ENCODE measurements at regions not wholly inside any gene's neighbourhood (a gene's known extent, or its start where the extent isn't known, plus 50 kb on each side); places are given as distances from the start of the nearest gene placed in this dataset.

- Mint-ChIP-seq H3K27me3 (peaks cover 2% of the 10 kb centered on the region), H3K9me3 (no peaks in the 10 kb centered on the region), H3K4me1 (ENCODE audit: low read depth) (no peaks in the 10 kb centered on the region), H3K36me3 (ENCODE audit: low read depth) (no peaks in the 10 kb centered on the region), H3K4me3 (no peak overlapping the region), H3K27ac (no peak overlapping the region)
- TF ChIP-seq, protein P1, sequence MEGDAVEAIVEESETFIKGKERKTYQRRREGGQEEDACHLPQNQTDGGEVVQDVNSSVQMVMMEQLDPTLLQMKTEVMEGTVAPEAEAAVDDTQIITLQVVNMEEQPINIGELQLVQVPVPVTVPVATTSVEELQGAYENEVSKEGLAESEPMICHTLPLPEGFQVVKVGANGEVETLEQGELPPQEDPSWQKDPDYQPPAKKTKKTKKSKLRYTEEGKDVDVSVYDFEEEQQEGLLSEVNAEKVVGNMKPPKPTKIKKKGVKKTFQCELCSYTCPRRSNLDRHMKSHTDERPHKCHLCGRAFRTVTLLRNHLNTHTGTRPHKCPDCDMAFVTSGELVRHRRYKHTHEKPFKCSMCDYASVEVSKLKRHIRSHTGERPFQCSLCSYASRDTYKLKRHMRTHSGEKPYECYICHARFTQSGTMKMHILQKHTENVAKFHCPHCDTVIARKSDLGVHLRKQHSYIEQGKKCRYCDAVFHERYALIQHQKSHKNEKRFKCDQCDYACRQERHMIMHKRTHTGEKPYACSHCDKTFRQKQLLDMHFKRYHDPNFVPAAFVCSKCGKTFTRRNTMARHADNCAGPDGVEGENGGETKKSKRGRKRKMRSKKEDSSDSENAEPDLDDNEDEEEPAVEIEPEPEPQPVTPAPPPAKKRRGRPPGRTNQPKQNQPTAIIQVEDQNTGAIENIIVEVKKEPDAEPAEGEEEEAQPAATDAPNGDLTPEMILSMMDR (IDR thresholded peaks at IDR 0.05) = no peak
- CTCF ChIA-PET = no interaction called here
- POLR2A ChIA-PET = no interaction called here
- ATAC-seq = no peak
- intact Hi-C loops (cut with micrococcal nuclease) = no loop called here
- no peak for DNase-seq
These were observed 81.6 kb downstream of the SPRING1 start for GRCh38 chr12:116656306-116656705.

GRCh38 chr12:116654226-116654743, 83.6 kb downstream of the SPRING1 start:
- H3K27ac Mint-ChIP-seq = no peak overlapping the region
- no peak overlapping the region for H3K4me3 Mint-ChIP-seq
- no peaks in the 10 kb centered on the region for H3K9me3 Mint-ChIP-seq
- DNase-seq = no peak
- H3K4me1 Mint-ChIP-seq (ENCODE audit: low read depth) = no peaks in the 10 kb centered on the region
- no peaks in the 10 kb centered on the region for H3K36me3 Mint-ChIP-seq (ENCODE audit: low read depth)
- intact Hi-C loops (cut with micrococcal nuclease) = no loop called here
- CTCF ChIA-PET = no interaction called here
- H3K27me3 Mint-ChIP-seq = peaks cover 4% of the 10 kb centered on the region
- TF ChIP-seq, protein P1 (IDR thresholded peaks at IDR 0.05) = no peak
- no peak for ATAC-seq
- POLR2A ChIA-PET = no interaction called here

DNA sequence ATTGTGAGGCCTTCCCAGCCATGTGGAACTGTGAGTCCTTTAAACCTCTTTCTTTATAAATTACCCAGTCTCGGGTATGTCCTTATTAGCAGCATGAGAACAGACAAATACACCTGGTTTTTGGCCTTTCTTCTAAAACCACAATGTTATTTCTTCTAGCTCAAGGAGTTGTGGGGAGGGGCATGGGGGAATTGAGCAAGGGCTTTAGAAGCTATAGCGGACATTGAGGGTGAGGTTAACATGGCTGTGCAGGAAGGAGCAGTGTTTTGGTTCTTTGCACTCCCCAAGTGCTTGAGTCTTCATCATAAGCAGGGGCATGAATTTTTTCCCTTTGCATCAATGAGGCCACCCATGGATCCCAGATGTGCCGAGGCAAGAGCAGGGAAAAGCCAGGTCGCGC, 86.8 kb downstream of the SPRING1 start:
- peaks cover 1% of the 10 kb centered on the region for H3K27me3 Mint-ChIP-seq
- TF ChIP-seq, protein P1 (IDR thresholded peaks at IDR 0.05) = no peak
- ChIA-PET CTCF (no interaction called here), POLR2A (no interaction called here)
- DNase-seq (no peak), ATAC-seq (no peak)
- no peaks in the 10 kb centered on the region for H3K36me3 Mint-ChIP-seq (ENCODE audit: low read depth)
- H3K27ac Mint-ChIP-seq = no peak overlapping the region
- no peaks in the 10 kb centered on the region for H3K9me3 Mint-ChIP-seq
- intact Hi-C loops (cut with micrococcal nuclease) = no loop called here
- no peaks in the 10 kb centered on the region for H3K4me1 Mint-ChIP-seq (ENCODE audit: low read depth)
- no peak overlapping the region for H3K4me3 Mint-ChIP-seq

DNA sequence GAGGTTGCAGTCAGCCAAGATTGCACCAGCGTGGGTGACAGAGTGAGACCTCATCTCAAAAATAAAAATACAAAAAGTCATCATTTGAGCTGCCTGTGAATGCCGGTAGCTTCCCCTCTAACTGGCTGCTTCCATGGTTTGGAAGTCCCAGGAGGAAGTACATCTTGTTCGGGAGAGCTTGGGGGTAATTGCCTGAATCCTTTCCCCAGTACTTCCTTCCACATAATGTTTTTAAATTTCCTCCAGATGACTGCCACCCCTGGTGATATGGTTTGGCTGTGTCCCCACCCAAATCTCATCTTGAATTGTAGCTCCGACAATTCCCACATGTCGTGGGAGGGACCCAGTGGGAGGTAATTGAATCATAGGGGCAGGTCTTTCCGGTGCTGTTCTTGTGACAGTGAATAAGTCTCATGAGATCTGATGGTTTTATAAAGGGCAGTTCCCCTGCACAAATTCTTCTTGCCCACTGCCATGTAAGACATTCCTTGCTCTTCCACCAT, 87.2 kb downstream of the SPRING1 start:
- H3K9me3 Mint-ChIP-seq = no peaks in the 10 kb centered on the region
- no peak overlapping the region for H3K27ac Mint-ChIP-seq
- CTCF ChIA-PET = no interaction called here
- H3K4me1 Mint-ChIP-seq (ENCODE audit: low read depth) = no peaks in the 10 kb centered on the region
- H3K4me3 Mint-ChIP-seq = no peak overlapping the region
- no peak for DNase-seq
- no peak for ATAC-seq
- H3K27me3 Mint-ChIP-seq = peaks cover 1% of the 10 kb centered on the region
- intact Hi-C loops (cut with micrococcal nuclease) = no loop called here
- no peaks in the 10 kb centered on the region for H3K36me3 Mint-ChIP-seq (ENCODE audit: low read depth)
- TF ChIP-seq, protein P1 (IDR thresholded peaks at IDR 0.05) = no peak
- POLR2A ChIA-PET = no interaction called here

DNA sequence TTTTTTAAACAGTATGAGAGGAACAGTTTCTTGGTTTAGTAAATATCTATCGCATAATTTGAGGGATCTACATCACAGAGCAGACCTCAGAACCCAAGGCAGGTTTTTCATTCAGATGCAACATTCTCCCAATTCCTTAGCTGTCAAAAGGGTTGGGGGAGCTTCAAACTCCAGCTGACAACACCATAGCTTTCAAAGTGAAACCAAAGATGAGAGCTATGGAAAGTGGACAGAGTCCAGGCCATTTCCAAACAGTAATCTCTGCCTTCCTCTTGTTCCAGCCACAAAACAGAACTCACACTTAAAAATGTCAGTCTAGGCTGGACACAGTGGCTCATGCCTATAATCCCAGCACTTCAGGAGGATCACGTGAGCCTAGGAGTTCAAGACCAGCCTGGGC, 87.8 kb downstream of the SPRING1 start:
- CTCF ChIA-PET = no interaction called here
- ATAC-seq = no peak

More for the DNA sequence above, 87.8 kb downstream of the SPRING1 start:
- DNase-seq = no peak
- no peaks in the 10 kb centered on the region for H3K36me3 Mint-ChIP-seq (ENCODE audit: low read depth)
- intact Hi-C loops (cut with micrococcal nuclease) = no loop called here
- H3K9me3 Mint-ChIP-seq = peaks cover under 1% of the 10 kb centered on the region
- POLR2A ChIA-PET = no interaction called here
- no peak overlapping the region for H3K27ac Mint-ChIP-seq
- H3K4me3 Mint-ChIP-seq = no peak overlapping the region
- H3K27me3 Mint-ChIP-seq = peaks cover 1% of the 10 kb centered on the region
- H3K4me1 Mint-ChIP-seq (ENCODE audit: low read depth) = no peaks in the 10 kb centered on the region
- TF ChIP-seq, protein P1 (IDR thresholded peaks at IDR 0.05) = no peak

Measured in activated CD8-positive, alpha-beta T cell treated with anti-CD3 and anti-CD28 coated beads for 36 hours (primary cell).